ENCODE measurements at regions not wholly inside any gene's neighbourhood (a gene's known extent, or its start where the extent isn't known, plus 50 kb on each side); places are given as distances from the start of the nearest gene placed in this dataset.

- Histone ChIP-seq H3K23ac (ENCODE audit: low read depth, low read length) (no peak overlapping the region), H3K36me3 (ENCODE audit: control insufficient read depth, insufficient read depth, low read length) (no peaks in the 10 kb centered on the region; the same call in 1 of the 2 replicates), H3K18ac (ENCODE audit: low read depth, low read length) (no peak overlapping the region), H3K4me2 (ENCODE audit: low read depth, low read length) (no peak overlapping the region), H3K9ac (ENCODE audit: low read depth, low read length) (no peak overlapping the region), H3K56ac (ENCODE audit: extremely low read depth, insufficient read depth, low read length) (no peak overlapping the region), H3K4me3 (ENCODE audit: insufficient read depth, low read depth, low read length) (no peak overlapping the region), H3K4me1 (ENCODE audit: control insufficient read depth, insufficient read depth, low read length) (peaks cover 16% of the 10 kb centered on the region), H2AFZ (replicated peaks; ENCODE audit: low read length, poor library complexity) (no peak overlapping the region), H2BK15ac (ENCODE audit: low read depth, low read length) (peak overlapping the region; percentile 53; the same call in 1 of the 3 replicates), H3K14ac (replicated peaks; ENCODE audit: low read depth, low read length) (no peak overlapping the region; the same call in 1 of the 2 replicates), H3K27me3 (ENCODE audit: control insufficient read depth, insufficient read depth, low read length) (no peaks in the 10 kb centered on the region), H3K79me1 (ENCODE audit: low read depth in 1 of 2, low read length in 2 of 2) (no peaks in the 10 kb centered on the region), H4K91ac (ENCODE audit: insufficient read depth, low read depth, low read length) (no peak overlapping the region), H3K9me3 (ENCODE audit: control insufficient read depth, insufficient read depth, low read length) (no peaks in the 10 kb centered on the region), H4K20me1 (ENCODE audit: insufficient read depth, low read length) (no peaks in the 10 kb centered on the region), H3K27ac (ENCODE audit: insufficient read depth, low read length) (no peak overlapping the region), H2AK9ac (replicated peaks; ENCODE audit: low read depth, low read length, poor library complexity) (no peak overlapping the region), H2AK5ac (ENCODE audit: low read depth, low read length) (peak overlapping the region; percentile 33), H3K9me1 (ENCODE audit: insufficient read depth, low read length) (peaks cover 8% of the 10 kb centered on the region; the same call in 1 of the 2 replicates), H3K4ac (ENCODE audit: low read depth, low read length) (peak overlapping the region; percentile 55; the same call in 1 of the 2 replicates), H2BK120ac (ENCODE audit: low read depth, low read length) (peak overlapping the region; percentile 71), H2BK5ac (ENCODE audit: low read depth, low read length, poor library complexity, severe bottlenecking) (no peak overlapping the region), H4K8ac (ENCODE audit: low read depth in 2 of 2, low read length in 2 of 2) (no peak overlapping the region; a peak in 1 of 4 replicates), H4K5ac (ENCODE audit: low read depth, low read length) (no peak overlapping the region), H2BK20ac (ENCODE audit: low read depth, low read length) (peak overlapping the region; percentile 70)
- dilution Hi-C loops (cut with HindIII; ENCODE audit: low sequenced_read_pairs, unreplicated experiment), result no loop called here
- ATAC-seq (ENCODE audit: low read depth) (no peak), DNase-seq (no peak)
- no CpG with 5 or more reads among the region's 1 CpG for WGBS, 2 experiments (ENCODE audit: extremely low coverage in 2 of 2, insufficient read length in 1 of 2)
- TF ChIP-seq POLR2A (IDR thresholded peaks at IDR 0.05; ENCODE audit: low read depth, low read length), result no peak
- no peak for TF ChIP-seq FOS (IDR thresholded peaks at IDR 0.05; ENCODE audit: low read depth, low read length)
- no peak for TF ChIP-seq SMC3 (IDR thresholded peaks at IDR 0.05; ENCODE audit: low read depth, low read length)
- in situ Hi-C loops (cut with MboI; ENCODE audit: low sequenced_read_pairs), result no loop called here
- CTCF ChIA-PET, result no interaction called here
- no TSS peak for BruUV-seq (replicated peaks)
- POLR2A ChIA-PET (ENCODE audit: unreplicated experiment), result no interaction called here
- intact Hi-C loops (cut with micrococcal nuclease), result no loop called here
Observed at GRCh38 chr20:10730629-10731183, 56.9 kb upstream of the JAG1 start.
